DOHH2 (cell line): ENCODE measurements at regions not wholly inside any gene's neighbourhood (a gene's known extent, or its start where the extent isn't known, plus 50 kb on each side); places are given as distances from the start of the nearest gene placed in this dataset.

Source experiments
- CTCF ChIP-seq: fragments of 200-600 bp; sonication (generic); IDR thresholded peaks from one replicate; pipeline ENCODE4 v1.5.1; 2014; ENCODE audit warnings: antibody characterized with exemption, mild to moderate bottlenecking, low read depth, low read length; ENCODE audit not compliant: poor library complexity, severe bottlenecking
- EZH2phosphoT487 ChIP-seq: fragments of 200-600 bp; sonication (generic); IDR thresholded peaks from 2 replicates; pipeline ENCODE4 v1.6.1; 2017; ENCODE audit warnings: borderline replicate concordance, mild to moderate bottlenecking, antibody characterized with exemption, low read length, moderate library complexity, mixed read lengths

- TF ChIP-seq CTCF (no peak), EZH2phosphoT487 (no peak)
Measured at GRCh38 chrX:51155566-51155965, 177.1 kb upstream of the NUDT10 start.
